ENCODE measurements at regions not wholly inside any gene's neighbourhood (a gene's known extent, or its start where the extent isn't known, plus 50 kb on each side); places are given as distances from the start of the nearest gene placed in this dataset.

DNA sequence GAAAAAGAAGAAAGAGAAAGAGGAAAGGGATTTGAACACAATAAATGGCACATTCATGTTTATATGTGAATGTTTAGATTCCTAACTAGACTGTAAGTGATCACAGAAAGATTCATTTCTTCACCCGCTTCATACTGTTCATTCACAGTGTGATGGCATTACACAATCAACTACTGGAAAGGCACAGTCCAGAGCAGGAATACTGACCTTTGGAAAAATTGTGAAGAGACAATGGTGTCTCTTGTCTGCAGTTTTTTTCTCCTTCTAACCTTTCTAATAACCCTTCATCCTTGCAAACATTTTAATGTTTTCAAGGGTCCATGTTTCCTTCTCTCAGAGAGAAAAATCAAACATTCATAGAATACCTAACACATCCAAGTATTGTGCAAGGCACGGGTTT lies 180.9 kb upstream of the SOX14 start:
- TF ChIP-seq GATA2 (IDR thresholded peaks at IDR 0.05; ENCODE audit: low read depth, low read length) (no peak), GATA3 (IDR thresholded peaks at IDR 0.05; ENCODE audit: low read depth, low read length) (no peak)

Data from SH-SY5Y (cell line).